SK-N-SH (cell line): ENCODE measurements at regions not wholly inside any gene's neighbourhood (a gene's known extent, or its start where the extent isn't known, plus 50 kb on each side); places are given as distances from the start of the nearest gene placed in this dataset.

Experiments
- CTCF ChIA-PET: fragments of 300-600, 350-600 bp; formaldehyde crosslinking; extraction: SDS; loops from one replicate; lab custom pipeline; 2021; lab: Yijun Ruan, JAX
- POLR2A ChIA-PET: fragments of 350-600 bp; sonication (Branson Sonifier 250); formaldehyde crosslinking; extraction: SDS; loops from one replicate; lab custom pipeline; 2020; ENCODE audit warnings: antibody characterized with exemption, inconsistent platforms; lab: Yijun Ruan, JAX
- DNase-seq: peaks from one replicate; pipeline ENCODE4 v3.0.0; 2012
- H2AFZ ChIP-seq: fragments of 200-600 bp; sonication (generic); 2 replicates; pipeline ENCODE4 v1.8.1; 2016; ENCODE audit warnings: antibody characterized with exemption, mild to moderate bottlenecking, low read depth
- H3F3A ChIP-seq: fragments of 200-600 bp; sonication (generic); replicated peaks from 2 replicates; pipeline ENCODE3; 2016; ENCODE audit warnings: antibody characterized with exemption, mild to moderate bottlenecking; ENCODE audit not compliant: insufficient read depth
- H3K27ac ChIP-seq, 2 experiments: fragments of 200-500 bp in 1 of 2; fragments of 200-600 bp in 1 of 2; sonication (Bioruptor generic) in 1 of 2; sonication (generic), shearing (Covaris generic) in 1 of 2; 2 replicates each; pipeline versions ENCODE4 v1.5.1 to v1.6.1; 2014 to 2016; ENCODE audit warnings: low read depth in 2 of 2, inconsistent platforms in 1 of 2, low read length in 1 of 2, mild to moderate bottlenecking in 1 of 2, mixed read lengths in 1 of 2
- H3K27me3 ChIP-seq: fragments of 200-600 bp; sonication (generic), shearing (Covaris generic); 2 replicates; pipeline ENCODE4 v1.6.1; 2016; ENCODE audit warnings: mixed run types; ENCODE audit not compliant: insufficient read depth
- H3K36me3 ChIP-seq, 2 experiments: fragments of 200-500 bp in 1 of 2; fragments of 200-600 bp in 1 of 2; sonication (Bioruptor generic) in 1 of 2; sonication (generic) in 1 of 2; replicated peaks in 1 of 2; 2 replicates each; pipeline versions ENCODE3 to v1.5.1; 2014 to 2016; ENCODE audit warnings: low read length in 1 of 2, mild to moderate bottlenecking in 1 of 2; ENCODE audit not compliant: insufficient read depth in 2 of 2, control insufficient read depth in 1 of 2
- H3K4me1 ChIP-seq, 2 experiments: fragments of 200-500 bp in 1 of 2; fragments of 200-600 bp in 1 of 2; sonication (Bioruptor generic) in 1 of 2; sonication (generic), shearing (Covaris generic) in 1 of 2; 2 replicates each; pipeline versions ENCODE4 v1.5.1 to v1.6.1; 2014 to 2016; ENCODE audit warnings: low read depth in 1 of 2, low read length in 1 of 2, mixed run types in 1 of 2; ENCODE audit not compliant: insufficient read depth in 2 of 2, control insufficient read depth in 1 of 2
- H3K4me2 ChIP-seq: fragments of 200-600 bp; sonication (generic), shearing (Covaris generic); 2 replicates; pipeline ENCODE4 v1.6.1; 2017; ENCODE audit warnings: mixed run types
- H3K4me3 ChIP-seq, 2 experiments: fragments of 200-500 bp in 1 of 2; fragments of 200-600 bp in 1 of 2; sonication (Bioruptor generic) in 1 of 2; sonication (generic), shearing (Covaris generic) in 1 of 2; 2 replicates each; pipeline versions ENCODE4 v1.5.1 to v1.8.1; 2014 to 2016; ENCODE audit warnings: low read depth in 2 of 2, inconsistent platforms in 1 of 2, low read length in 1 of 2, mild to moderate bottlenecking in 1 of 2, mixed read lengths in 1 of 2, moderate library complexity in 1 of 2
- H3K79me2 ChIP-seq: fragments of 200-600 bp; sonication (generic); 2 replicates; pipeline ENCODE4 v1.8.1; 2017; ENCODE audit warnings: mild to moderate bottlenecking; ENCODE audit not compliant: insufficient read depth
- H3K9ac ChIP-seq: fragments of 200-600 bp; sonication (generic); 2 replicates; pipeline ENCODE4 v1.6.1; 2017; ENCODE audit warnings: mixed run types
- H3K9me2 ChIP-seq: fragments of 200-600 bp; sonication (generic); 2 replicates; pipeline ENCODE4 v1.6.1; 2017; ENCODE audit warnings: mixed run types
- H3K9me3 ChIP-seq: fragments of 200-600 bp; sonication (generic); 2 replicates; pipeline ENCODE4 v1.6.1; 2017; ENCODE audit warnings: mixed run types, mild to moderate bottlenecking, moderate library complexity
- H4K20me1 ChIP-seq: fragments of 200-600 bp; sonication (generic); 2 replicates; pipeline ENCODE4 v1.6.1; 2017; ENCODE audit warnings: mild to moderate bottlenecking, mixed run types; ENCODE audit not compliant: insufficient read depth
- CTCF ChIP-seq: fragments of 200-600 bp; sonication (generic); IDR thresholded peaks from 2 replicates; pipeline ENCODE4 v1.6.1; 2017; ENCODE audit warnings: antibody characterized with exemption, mild to moderate bottlenecking, moderate library complexity
- EP300 ChIP-seq, 2 experiments: IDR thresholded peaks; 2 replicates each; pipeline versions ENCODE4 v1.4.0 to v1.6.1; 2012; ENCODE audit warnings: borderline replicate concordance in 1 of 2, low read depth in 1 of 2, low read length in 1 of 2
- FOSL2 ChIP-seq: IDR thresholded peaks from 2 replicates; pipeline ENCODE4 v1.4.0; 2012; ENCODE audit warnings: low read depth, mild to moderate bottlenecking, moderate library complexity, borderline replicate concordance
- FOXJ3 ChIP-seq: sonication (generic); formaldehyde crosslinking; IDR thresholded peaks from 2 replicates; pipeline ENCODE4 v1.5.1; 2020; ENCODE audit warnings: mild to moderate bottlenecking, missing genetic modification reagents
- POLR2AphosphoS5 ChIP-seq: IDR thresholded peaks from 2 replicates; pipeline ENCODE4 v1.6.1; 2012; ENCODE audit warnings: low read depth, low read length
- RAD21 ChIP-seq: IDR thresholded peaks from 2 replicates; pipeline ENCODE4 v1.6.1; 2012; ENCODE audit warnings: mild to moderate bottlenecking, low read length
- RXRA ChIP-seq: IDR thresholded peaks from 2 replicates; pipeline ENCODE4 v1.4.0; 2012; ENCODE audit warnings: low read depth, mild to moderate bottlenecking, borderline replicate concordance
- SIN3A ChIP-seq: IDR thresholded peaks from 2 replicates; pipeline ENCODE4 v1.6.1; 2012; ENCODE audit warnings: low read depth, mild to moderate bottlenecking, low read length, moderate library complexity, borderline replicate concordance
- SMC3 ChIP-seq: IDR thresholded peaks from 2 replicates; pipeline ENCODE4 v1.6.1; 2012; ENCODE audit warnings: low read depth, low read length, improper control_type of control experiment
- TAF1 ChIP-seq: IDR thresholded peaks from 2 replicates; pipeline ENCODE4 v1.6.1; 2012; ENCODE audit warnings: low read depth, mild to moderate bottlenecking, low read length, moderate library complexity, borderline replicate concordance
- TCF12 ChIP-seq: IDR thresholded peaks from 2 replicates; pipeline ENCODE4 v1.4.0; 2012
- WGBS: methylation state at CpG from one replicate; pipeline ENCODE4 v1.1.6; 2017; ENCODE audit warnings: low lambda C conversion rate; 5-methylcytosine and 5-hydroxymethylcytosine counted together
- TF ChIP-seq, protein P1 (sequence below): IDR thresholded peaks from 2 replicates; pipeline ENCODE4; 2012
- TF ChIP-seq, protein P2 (sequence below): fragments of 150-350 bp; IDR thresholded peaks from 2 replicates; pipeline ENCODE4 v1.6.1; 2016; ENCODE audit warnings: mild to moderate bottlenecking, low read depth, low read length
- TF ChIP-seq, protein P3 (sequence below): IDR thresholded peaks from 2 replicates; pipeline ENCODE4 v1.4.0; 2012; ENCODE audit warnings: low read depth, borderline replicate concordance

- Histone ChIP-seq H3K4me1 (no peaks in the 10 kb centered on the region; a peak in 1 of 4 replicates), H3K9me3 (no peaks in the 10 kb centered on the region), H2AFZ (no peak overlapping the region), H3K4me2 (no peak overlapping the region), H3K9ac (no peak overlapping the region), H3K27ac (no peak overlapping the region), H3F3A (no peaks in the 10 kb centered on the region), H3K27me3 (no peaks in the 10 kb centered on the region), H3K36me3 (no peaks in the 10 kb centered on the region), H3K4me3 (no peak overlapping the region), H3K79me2 (no peaks in the 10 kb centered on the region), H3K9me2 (no peaks in the 10 kb centered on the region), H4K20me1 (no peaks in the 10 kb centered on the region)
- no peak for TF ChIP-seq FOXJ3 (CRISPR knock-in tag)
- 0 out of 2 replicates have a peak, but pooled peaks have one; percentile 6 for TF ChIP-seq TCF12
- 19% methylated on average over 4 of the region's 4 CpGs for WGBS
- POLR2A ChIA-PET, result no interaction called here
- CTCF ChIA-PET, result no interaction called here
- DNase-seq, result no peak
Measured at GRCh38 chr7:34371922-34372321, 286.1 kb upstream of the NPSR1 start.

DNA sequence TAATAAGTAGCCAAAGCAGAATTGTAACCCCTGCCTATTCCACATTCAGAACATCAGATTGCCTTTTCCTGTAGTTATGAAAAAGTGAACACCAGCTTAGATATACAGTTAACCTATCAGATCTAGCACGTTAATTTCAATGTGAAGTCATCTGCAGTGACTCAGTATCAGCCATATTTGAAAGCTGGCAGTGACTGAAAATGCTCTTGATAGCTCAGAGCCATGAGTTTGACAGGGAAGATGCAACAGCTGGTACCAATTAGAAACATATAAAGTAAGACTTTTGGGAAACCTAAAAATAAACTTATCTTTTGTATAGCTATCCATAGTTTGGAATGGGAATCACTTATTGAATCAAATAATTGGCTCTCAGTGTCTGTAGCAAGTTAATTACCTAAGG is 284.1 kb upstream of the NPSR1 start:
- Histone ChIP-seq H3K4me2 (no peak overlapping the region), H4K20me1 (no peaks in the 10 kb centered on the region), H3K9me3 (no peaks in the 10 kb centered on the region), H3K27me3 (no peaks in the 10 kb centered on the region), H3K9me2 (no peaks in the 10 kb centered on the region), H3K4me1 (no peaks in the 10 kb centered on the region; a peak in 1 of 4 replicates), H3K9ac (no peak overlapping the region), H3F3A (no peaks in the 10 kb centered on the region), H3K36me3 (no peaks in the 10 kb centered on the region), H3K4me3 (no peak overlapping the region), H2AFZ (no peak overlapping the region), H3K27ac (peak overlapping the region in 1 of 2 experiments; percentile 60; a peak in 1 of 4 replicates), H3K79me2 (no peaks in the 10 kb centered on the region)
- CTCF ChIA-PET, result no interaction called here
- TF ChIP-seq, protein P1, sequence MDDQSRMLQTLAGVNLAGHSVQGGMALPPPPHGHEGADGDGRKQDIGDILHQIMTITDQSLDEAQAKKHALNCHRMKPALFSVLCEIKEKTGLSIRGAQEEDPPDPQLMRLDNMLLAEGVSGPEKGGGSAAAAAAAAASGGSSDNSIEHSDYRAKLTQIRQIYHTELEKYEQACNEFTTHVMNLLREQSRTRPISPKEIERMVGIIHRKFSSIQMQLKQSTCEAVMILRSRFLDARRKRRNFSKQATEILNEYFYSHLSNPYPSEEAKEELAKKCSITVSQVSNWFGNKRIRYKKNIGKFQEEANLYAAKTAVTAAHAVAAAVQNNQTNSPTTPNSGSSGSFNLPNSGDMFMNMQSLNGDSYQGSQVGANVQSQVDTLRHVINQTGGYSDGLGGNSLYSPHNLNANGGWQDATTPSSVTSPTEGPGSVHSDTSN, result peak; percentile 43; the same call in 1 of the 2 replicates
- no peak for TF ChIP-seq RXRA
- TF ChIP-seq FOSL2, result peak; percentile 37; the same call in 1 of the 2 replicates
- TF ChIP-seq SIN3A, result no peak
- TF ChIP-seq EP300 (IDR thresholded peaks at IDR 0.05; ENCODE audit: borderline replicate concordance in 1 of 2, low read depth in 1 of 2, low read length in 1 of 2), result no peak
- TF ChIP-seq TCF12, result peak; percentile 76
- 3% methylated on average over 1 of the region's 1 CpG for WGBS
- POLR2A ChIA-PET, result no interaction called here
- DNase-seq, result no peak

DNA sequence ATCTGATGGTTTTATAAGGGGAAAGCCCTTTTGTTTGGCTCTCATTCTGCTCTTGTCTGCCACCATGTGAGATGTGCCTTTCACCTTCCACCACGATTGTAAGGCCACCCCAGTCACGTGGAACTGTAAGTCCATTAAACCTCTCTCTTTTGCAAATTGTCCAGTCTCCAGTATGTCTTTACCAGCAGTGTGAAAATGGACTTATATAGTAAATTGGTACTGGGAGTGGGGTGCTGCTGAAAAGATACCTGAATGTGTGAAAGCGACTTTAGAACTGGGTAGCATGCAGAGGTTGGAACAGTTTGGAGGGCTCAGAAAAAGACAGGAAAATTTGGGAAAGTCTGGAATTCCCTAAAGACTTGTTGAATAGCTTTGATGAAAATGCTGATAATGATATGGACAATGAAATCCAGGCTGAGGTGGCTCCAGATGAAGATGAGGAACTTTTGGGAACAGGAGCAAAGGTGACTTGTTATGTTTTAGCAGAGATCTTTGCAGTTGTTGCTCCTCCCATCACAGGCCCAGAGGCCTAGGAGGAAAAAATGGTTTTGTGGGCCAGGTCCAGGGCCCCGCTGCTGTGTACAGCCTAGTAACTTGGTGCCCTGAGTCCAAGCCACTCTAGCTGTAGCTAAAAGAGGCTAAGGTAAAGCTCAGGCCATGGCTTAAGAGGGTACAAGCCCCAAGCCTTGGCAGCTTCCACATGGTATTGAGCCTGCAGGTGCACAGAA is 275.7 kb upstream of the NPSR1 start:
- 4% methylated on average over 4 of the region's 4 CpGs for WGBS
- Histone ChIP-seq H3K27ac (no peak overlapping the region), H3F3A (no peaks in the 10 kb centered on the region), H3K4me3 (no peak overlapping the region), H3K9ac (no peak overlapping the region), H4K20me1 (no peaks in the 10 kb centered on the region), H2AFZ (no peak overlapping the region), H3K36me3 (peaks cover 0 to 5% of the 10 kb centered on the region in 2 experiments), H3K27me3 (no peaks in the 10 kb centered on the region), H3K4me1 (no peaks in the 10 kb centered on the region), H3K9me3 (peaks cover 11% of the 10 kb centered on the region), H3K4me2 (no peak overlapping the region), H3K9me2 (no peaks in the 10 kb centered on the region), H3K79me2 (no peaks in the 10 kb centered on the region)
- DNase-seq, result no peak
- CTCF ChIA-PET, result interaction anchor here (1.7 kb wide), 1 partner anchor 61 kb away, joined by 5 read pairs; no protein-coding TSS in a partner anchor
- POLR2A ChIA-PET, result no interaction called here
- no peak for TF ChIP-seq RXRA
- TF ChIP-seq RAD21, result no peak
- no peak for TF ChIP-seq FOXJ3 (CRISPR knock-in tag)
- TF ChIP-seq, protein P2, sequence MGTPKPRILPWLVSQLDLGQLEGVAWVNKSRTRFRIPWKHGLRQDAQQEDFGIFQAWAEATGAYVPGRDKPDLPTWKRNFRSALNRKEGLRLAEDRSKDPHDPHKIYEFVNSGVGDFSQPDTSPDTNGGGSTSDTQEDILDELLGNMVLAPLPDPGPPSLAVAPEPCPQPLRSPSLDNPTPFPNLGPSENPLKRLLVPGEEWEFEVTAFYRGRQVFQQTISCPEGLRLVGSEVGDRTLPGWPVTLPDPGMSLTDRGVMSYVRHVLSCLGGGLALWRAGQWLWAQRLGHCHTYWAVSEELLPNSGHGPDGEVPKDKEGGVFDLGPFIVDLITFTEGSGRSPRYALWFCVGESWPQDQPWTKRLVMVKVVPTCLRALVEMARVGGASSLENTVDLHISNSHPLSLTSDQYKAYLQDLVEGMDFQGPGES, result no peak
- no peak for TF ChIP-seq FOSL2
- TF ChIP-seq, protein P3, sequence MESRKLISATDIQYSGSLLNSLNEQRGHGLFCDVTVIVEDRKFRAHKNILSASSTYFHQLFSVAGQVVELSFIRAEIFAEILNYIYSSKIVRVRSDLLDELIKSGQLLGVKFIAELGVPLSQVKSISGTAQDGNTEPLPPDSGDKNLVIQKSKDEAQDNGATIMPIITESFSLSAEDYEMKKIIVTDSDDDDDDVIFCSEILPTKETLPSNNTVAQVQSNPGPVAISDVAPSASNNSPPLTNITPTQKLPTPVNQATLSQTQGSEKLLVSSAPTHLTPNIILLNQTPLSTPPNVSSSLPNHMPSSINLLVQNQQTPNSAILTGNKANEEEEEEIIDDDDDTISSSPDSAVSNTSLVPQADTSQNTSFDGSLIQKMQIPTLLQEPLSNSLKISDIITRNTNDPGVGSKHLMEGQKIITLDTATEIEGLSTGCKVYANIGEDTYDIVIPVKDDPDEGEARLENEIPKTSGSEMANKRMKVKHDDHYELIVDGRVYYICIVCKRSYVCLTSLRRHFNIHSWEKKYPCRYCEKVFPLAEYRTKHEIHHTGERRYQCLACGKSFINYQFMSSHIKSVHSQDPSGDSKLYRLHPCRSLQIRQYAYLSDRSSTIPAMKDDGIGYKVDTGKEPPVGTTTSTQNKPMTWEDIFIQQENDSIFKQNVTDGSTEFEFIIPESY, result no peak
- no peak for TF ChIP-seq SMC3
- no peak for TF ChIP-seq CTCF
- no peak for TF ChIP-seq POLR2AphosphoS5
- no peak for TF ChIP-seq TCF12
- TF ChIP-seq TAF1, result no peak
